ENCODE measurements at regions not wholly inside any gene's neighbourhood (a gene's known extent, or its start where the extent isn't known, plus 50 kb on each side); places are given as distances from the start of the nearest gene placed in this dataset.
"Not testable (repeated sequence)": the region's sequence is repeated elsewhere in the genome, so short reads cannot be mapped to it uniquely, and the experiment has no call there.

DNA sequence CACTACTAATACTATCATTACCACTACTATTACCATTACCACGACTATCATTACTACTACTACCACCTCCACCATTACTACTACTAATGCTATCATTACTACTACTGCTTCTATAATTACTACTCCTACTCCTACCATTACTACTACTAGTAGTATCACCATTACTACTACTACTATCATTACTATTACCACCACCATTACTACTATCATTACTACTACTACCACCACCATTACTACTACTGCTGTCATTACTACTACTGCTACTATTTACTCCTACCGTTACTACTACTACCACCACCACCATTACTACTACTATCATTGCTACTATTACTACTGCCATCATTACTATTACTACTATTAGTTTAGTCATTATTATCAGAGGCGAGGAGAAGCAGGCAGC, 140.9 kb upstream of the KCNJ15 start:
- H3K36me3 Mint-ChIP-seq, result no peaks in the 10 kb centered on the region
- no peak overlapping the region for H3K4me3 Mint-ChIP-seq
- H3K9me3 Mint-ChIP-seq, result no peaks in the 10 kb centered on the region
- H3K4me1 Mint-ChIP-seq, result peaks cover 2% of the 10 kb centered on the region
- no peak overlapping the region for H3K27ac Mint-ChIP-seq
- DNase-seq, result no peak
- H3K27me3 Mint-ChIP-seq, result peaks cover 6% of the 10 kb centered on the region

DNA sequence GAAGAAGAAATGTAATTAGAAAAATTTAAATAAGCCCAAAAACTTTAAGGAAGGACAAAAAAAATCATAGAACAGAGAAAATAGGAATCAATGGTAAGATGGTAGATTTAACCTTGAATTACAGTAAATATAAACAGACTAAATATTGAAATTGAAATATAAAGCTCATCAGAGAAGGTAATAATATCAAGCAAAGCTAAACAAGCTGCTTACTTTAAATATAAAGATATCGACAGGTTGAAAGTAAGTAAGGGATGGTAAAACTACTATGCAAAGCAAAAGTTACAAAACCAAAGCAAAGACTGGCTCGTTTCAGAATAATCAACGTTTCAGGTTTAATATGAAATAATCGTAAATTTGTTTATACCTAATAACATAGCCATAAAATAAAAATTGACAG, 137.0 kb upstream of the KCNJ15 start:
- Mint-ChIP-seq H3K27ac (no peak overlapping the region), H3K9me3 (no peaks in the 10 kb centered on the region), H3K27me3 (peaks cover 5% of the 10 kb centered on the region), H3K4me3 (no peak overlapping the region), H3K4me1 (peaks cover 2% of the 10 kb centered on the region), H3K36me3 (no peaks in the 10 kb centered on the region)
- no peak for DNase-seq

DNA sequence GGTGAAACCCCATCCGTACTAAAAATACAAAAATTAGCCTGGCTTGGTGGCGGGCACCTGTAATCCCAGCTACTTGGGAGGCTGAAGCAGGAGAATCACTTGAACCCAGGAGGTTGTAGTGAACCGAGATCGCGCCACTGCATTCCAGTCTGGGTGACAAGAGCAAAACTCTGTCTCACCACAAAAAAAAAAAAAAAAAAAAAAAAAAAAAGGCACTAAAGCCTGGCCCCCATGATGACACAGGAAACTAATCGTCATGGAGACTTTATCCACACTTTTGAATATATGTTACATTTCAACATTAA, 136.2 kb upstream of the KCNJ15 start:
- H3K27me3 Mint-ChIP-seq, H3K36me3 Mint-ChIP-seq, H3K9me3 Mint-ChIP-seq, DNase-seq, H3K4me1 Mint-ChIP-seq, H3K4me3 Mint-ChIP-seq, H3K27ac Mint-ChIP-seq: not testable (repeated sequence)

DNA sequence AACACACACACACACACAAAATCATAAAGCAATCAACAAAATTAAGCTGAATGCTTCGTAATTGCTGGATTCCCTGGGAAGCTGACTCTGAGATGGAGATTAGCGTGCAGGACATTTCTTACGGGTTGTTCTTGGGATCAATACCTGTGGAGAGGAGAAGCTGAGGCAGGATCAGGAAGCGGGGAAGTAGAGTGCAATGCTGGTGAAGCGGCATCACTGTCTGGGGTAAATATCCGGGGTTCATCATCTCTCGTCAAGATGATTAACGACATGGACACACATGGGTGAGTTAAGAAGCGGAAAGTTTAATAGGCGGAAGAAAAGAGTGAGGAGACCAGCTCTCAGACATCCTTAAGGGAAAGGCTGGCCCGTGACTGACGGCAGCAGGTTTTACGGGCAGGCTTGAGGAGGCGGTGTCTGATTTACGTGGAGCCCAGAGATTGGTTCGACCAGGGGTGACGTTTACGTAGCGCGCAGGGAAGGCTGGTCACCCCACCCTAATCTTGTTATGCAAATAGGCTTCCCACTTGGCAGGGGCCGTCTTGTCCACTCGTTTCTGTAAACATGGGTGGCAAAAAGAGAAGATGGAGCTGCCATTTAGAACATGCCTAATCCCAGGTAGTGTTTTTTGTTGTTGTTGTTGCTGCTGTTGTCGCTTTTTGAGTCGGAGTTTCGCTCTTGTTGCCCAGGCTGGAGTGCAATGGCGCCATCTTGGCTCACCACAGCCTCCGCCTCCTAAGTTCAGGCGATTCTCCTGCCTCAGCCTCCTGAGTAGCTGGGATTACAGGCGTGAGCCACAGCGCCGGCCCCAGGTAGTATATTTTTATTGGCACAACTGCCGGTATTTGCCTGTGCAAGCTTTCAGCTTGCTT, 135.6 kb upstream of the KCNJ15 start:
- peaks cover 13% of the 10 kb centered on the region for H3K27me3 Mint-ChIP-seq

DNA sequence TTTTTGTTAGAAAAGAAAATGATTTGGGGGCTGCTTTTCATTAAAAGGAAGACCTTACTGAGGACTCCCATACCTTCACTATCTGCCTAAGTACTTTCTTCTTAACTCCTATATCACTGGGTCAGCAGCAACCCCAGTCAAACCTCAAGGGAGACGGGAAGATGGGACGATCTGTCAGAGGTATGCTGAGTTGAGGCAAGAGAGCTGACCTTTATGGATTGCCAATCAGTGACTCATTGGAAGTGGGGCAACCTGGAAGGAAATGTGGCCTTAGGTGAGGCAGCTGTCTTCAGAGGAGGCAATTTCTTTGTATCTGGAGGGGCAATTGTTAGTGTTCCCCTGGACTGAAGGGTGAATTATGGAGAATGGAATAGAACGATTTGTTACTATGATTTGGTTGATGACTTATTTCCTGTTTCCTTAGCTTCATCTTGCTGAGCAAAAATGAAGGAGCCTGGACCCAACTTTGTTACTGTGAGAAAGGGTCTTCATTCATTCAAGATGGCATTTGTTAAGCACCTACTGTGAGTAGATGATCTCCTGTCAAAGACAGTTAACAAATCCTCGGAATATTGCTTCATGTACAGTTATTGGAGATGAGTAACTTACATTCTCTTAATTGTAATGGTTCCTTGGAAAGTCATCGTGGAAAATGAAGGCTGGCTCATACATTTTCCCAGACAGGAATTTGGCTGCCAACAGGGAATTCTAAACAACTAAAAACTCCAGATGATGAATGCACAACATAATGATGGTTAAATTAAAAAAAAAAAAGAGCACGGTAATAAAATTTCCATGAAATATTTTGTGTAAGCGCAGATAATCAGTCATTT, 134.7 kb upstream of the KCNJ15 start:
- Mint-ChIP-seq H3K4me3 (no peak overlapping the region), H3K27ac (no peak overlapping the region), H3K9me3 (no peaks in the 10 kb centered on the region), H3K36me3 (no peaks in the 10 kb centered on the region), H3K27me3 (peaks cover 13% of the 10 kb centered on the region), H3K4me1 (no peaks in the 10 kb centered on the region)
- DNase-seq, result no peak

More for the DNA sequence above, 135.6 kb upstream of the KCNJ15 start:
- Mint-ChIP-seq H3K4me1 (no peaks in the 10 kb centered on the region), H3K9me3 (no peaks in the 10 kb centered on the region), H3K36me3 (no peaks in the 10 kb centered on the region), H3K27ac (no peak overlapping the region), H3K4me3 (no peak overlapping the region)
- no peak for DNase-seq

DNA sequence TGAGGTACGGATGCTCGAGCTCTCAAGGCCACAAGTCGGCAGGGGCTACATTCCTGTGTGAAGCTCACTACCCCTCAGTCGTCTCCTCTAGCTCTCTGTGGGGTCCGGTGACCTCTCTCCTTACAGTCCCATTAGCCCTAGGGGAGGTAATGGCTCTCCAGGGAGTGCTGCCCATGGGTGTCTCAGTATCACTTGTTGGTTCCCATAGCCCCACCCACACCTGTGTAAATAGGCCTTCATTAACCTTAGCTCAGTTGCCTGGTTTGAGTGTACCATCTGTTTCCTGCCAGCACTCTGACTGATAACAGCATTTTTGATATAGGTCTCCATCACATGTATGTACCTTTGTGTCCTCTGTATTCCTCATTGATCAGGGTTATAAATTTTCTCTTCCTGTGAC, 133.2 kb upstream of the KCNJ15 start:
- DNase-seq, result no peak
- Mint-ChIP-seq H3K4me1 (no peaks in the 10 kb centered on the region), H3K4me3 (no peak overlapping the region), H3K9me3 (no peaks in the 10 kb centered on the region), H3K27me3 (peaks cover 13% of the 10 kb centered on the region), H3K27ac (no peak overlapping the region), H3K36me3 (no peaks in the 10 kb centered on the region)

DNA sequence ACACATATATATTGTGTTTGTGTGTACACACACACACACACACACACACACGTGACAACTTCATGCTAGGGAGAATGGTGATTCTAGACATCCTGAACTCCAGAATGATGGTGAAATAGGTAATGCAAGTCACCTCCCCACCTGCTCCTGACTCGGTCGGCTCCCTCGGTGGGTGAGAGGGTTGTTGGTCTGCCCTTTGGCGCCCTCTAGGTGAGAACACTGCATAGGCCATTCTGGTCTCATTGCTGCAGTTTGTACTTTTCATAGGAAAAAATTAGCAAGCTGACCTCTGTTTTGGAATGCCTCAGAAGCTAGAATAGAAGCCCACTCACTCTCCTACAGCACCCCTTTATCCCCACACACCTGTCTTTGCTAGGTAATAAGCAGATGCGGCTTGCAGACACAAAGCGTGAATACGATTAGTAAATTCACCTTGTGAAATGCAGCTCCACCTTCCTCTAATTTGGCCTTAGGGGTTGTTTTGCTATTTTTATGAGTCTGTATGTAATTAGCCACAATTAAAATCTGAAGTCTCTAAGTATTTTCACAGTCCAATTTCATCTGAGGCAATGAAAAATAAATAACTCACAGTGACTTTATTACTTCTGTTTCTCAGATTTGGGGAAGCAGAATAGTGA, 130.0 kb upstream of the KCNJ15 start:
- Mint-ChIP-seq H3K36me3 (no peaks in the 10 kb centered on the region), H3K27me3 (peaks cover 16% of the 10 kb centered on the region), H3K4me3 (no peak overlapping the region), H3K9me3 (no peaks in the 10 kb centered on the region), H3K4me1 (no peaks in the 10 kb centered on the region), H3K27ac (no peak overlapping the region)
- DNase-seq, result peak; percentile 54

DNA sequence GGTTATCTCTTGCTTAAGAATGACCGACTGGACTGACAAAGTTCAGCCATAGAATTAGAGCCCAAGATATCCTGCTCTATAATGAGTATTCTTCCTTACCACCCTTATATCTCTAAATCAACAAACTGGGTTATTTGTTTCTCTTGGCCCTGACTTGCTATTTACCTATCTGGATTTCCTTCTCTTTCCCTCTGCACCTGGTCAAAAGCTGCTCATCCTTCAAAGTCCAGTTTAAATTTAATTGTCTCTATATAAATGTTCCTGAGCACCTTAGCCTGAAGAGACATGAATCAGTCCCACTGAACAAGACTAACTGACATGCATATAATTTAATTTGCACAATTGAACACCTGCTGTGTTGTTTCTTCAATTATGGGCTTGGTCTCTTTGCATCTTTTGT, 127.1 kb upstream of the KCNJ15 start:
- H3K4me3 Mint-ChIP-seq, result no peak overlapping the region

DNA sequence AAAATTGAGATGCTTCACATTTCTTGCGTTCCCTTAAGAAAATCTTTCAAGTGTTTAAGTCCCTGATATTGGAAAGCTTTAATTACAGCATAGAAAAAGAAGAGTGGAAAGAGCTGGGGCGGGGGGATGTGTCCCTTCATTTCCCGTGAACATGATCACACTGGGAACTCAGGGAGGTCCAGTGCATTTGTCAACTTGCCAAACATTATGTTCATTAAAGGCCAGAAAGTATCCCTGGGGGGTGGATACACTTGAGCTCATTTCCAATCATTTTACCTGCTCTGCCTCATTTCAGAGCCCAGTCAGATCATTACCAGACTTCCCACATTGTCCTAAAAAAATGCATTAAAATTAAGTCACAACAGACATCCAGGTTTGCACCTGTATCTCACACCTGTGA, 123.6 kb upstream of the KCNJ15 start:
- H3K36me3 Mint-ChIP-seq, result no peaks in the 10 kb centered on the region
- DNase-seq, result no peak
- H3K27me3 Mint-ChIP-seq, result peaks cover 26% of the 10 kb centered on the region
- no peak overlapping the region for H3K4me3 Mint-ChIP-seq
- H3K9me3 Mint-ChIP-seq, result no peaks in the 10 kb centered on the region
- H3K4me1 Mint-ChIP-seq, result no peaks in the 10 kb centered on the region
- H3K27ac Mint-ChIP-seq, result no peak overlapping the region

More for the DNA sequence above, 127.1 kb upstream of the KCNJ15 start:
- no peak overlapping the region for H3K27ac Mint-ChIP-seq
- peaks cover 33% of the 10 kb centered on the region for H3K27me3 Mint-ChIP-seq
- H3K9me3 Mint-ChIP-seq, result no peaks in the 10 kb centered on the region
- H3K4me1 Mint-ChIP-seq, result no peaks in the 10 kb centered on the region
- no peaks in the 10 kb centered on the region for H3K36me3 Mint-ChIP-seq
- DNase-seq, result no peak

DNA sequence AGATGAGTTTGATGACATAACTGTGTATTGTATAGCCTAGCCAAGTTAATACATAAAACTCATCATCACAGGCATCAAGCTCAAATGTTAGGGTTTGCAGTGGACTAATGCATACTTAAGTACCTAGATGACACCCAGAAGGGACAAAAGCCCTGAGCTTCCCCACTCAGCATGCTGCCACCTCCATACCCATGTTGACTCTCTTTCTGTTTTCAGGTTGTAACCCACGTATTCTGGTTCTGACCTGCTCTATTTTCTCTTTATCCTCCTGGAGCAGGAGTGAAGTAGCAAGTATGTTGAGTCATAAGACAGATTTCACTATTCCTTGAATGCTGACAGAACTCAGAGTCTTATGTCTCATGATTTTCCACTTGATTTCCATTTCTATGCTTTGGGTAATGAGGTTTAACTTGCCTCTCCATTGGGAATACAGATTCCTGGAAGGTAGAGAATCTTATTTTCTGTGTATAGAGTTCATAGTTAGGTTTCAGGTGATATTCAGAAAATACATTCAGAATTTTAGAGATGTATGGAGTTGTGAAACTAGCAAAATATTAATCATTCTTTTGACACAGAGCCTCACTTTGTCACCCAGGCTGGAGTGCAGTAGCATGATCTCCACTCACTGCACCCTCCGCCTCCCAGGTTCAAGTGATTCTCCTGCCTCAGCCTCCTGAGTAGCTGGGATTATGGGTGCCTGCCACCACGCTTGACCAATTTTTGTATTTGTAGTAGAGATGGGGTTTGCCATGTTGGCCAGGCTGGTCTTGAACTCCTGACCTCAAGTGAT, 122.5 kb upstream of the KCNJ15 start:
- peaks cover 29% of the 10 kb centered on the region for H3K27me3 Mint-ChIP-seq
- H3K9me3 Mint-ChIP-seq, result no peaks in the 10 kb centered on the region
- H3K36me3 Mint-ChIP-seq, result no peaks in the 10 kb centered on the region
- DNase-seq, result no peak
- no peaks in the 10 kb centered on the region for H3K4me1 Mint-ChIP-seq
- no peak overlapping the region for H3K27ac Mint-ChIP-seq
- H3K4me3 Mint-ChIP-seq, result no peak overlapping the region

DNA sequence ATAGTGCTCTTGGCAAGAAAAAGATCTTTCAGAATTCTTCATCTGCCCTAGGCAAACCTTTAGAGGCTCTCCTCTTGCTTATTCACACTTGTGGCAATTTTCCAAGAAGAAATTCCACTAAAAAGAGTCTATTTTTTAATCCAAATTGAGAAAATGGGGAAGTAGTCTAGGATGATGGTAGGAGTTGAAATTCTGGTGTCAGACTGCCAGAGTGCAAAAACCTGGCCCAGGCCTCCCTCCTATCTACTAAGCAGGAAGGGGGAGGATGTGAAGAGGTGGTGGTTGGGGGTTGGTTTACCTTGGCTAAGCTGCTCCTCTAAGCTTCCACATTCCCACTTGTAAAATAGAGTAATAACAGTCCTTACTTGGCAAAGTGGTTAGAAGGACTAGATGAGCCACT, 120.6 kb upstream of the KCNJ15 start:
- Mint-ChIP-seq H3K9me3 (no peaks in the 10 kb centered on the region), H3K27ac (no peak overlapping the region), H3K36me3 (no peaks in the 10 kb centered on the region), H3K27me3 (peaks cover 21% of the 10 kb centered on the region), H3K4me1 (no peaks in the 10 kb centered on the region), H3K4me3 (no peak overlapping the region)
- DNase-seq, result no peak

DNA sequence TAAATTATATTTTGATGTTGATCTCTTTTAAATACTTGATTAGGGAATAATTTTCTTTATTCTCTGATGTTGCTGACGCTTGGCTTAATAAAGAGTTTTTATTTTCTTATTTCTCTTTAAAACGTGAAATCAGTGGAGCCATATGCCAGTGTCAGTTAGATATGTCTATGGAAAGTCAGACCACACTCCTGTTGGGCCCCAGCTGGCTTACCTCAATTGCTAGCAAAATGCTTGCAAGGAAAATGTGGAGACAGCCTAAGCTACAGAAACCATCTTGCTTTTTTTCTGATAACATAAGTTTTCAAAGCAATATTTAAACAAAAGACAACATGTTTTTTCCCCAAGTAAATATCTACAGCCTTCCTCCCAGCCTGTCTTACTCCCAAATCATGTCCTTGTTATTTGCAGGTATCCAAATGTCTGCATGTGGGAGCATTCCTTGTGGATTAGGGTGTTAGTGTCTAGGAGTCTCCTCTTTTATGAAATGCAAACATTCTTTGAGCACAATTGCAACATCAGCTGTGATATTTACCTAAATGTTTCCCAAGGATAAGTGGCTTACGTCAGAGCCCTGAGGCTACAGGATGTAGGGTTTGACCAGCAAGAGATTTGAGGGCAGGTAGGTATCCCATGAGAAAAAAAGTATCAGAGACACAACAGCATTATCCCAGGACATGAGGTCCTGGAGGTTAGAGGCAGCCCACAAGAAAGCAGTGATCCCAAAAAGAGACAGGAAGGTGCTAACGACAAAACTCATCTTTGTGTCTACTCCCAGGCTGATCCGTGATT, 117.2 kb upstream of the KCNJ15 start:
- Mint-ChIP-seq H3K27ac (no peak overlapping the region), H3K4me1 (no peaks in the 10 kb centered on the region), H3K36me3 (no peaks in the 10 kb centered on the region), H3K9me3 (peaks cover 4% of the 10 kb centered on the region), H3K4me3 (no peak overlapping the region), H3K27me3 (peaks cover 25% of the 10 kb centered on the region)
- DNase-seq, result no peak

DNA sequence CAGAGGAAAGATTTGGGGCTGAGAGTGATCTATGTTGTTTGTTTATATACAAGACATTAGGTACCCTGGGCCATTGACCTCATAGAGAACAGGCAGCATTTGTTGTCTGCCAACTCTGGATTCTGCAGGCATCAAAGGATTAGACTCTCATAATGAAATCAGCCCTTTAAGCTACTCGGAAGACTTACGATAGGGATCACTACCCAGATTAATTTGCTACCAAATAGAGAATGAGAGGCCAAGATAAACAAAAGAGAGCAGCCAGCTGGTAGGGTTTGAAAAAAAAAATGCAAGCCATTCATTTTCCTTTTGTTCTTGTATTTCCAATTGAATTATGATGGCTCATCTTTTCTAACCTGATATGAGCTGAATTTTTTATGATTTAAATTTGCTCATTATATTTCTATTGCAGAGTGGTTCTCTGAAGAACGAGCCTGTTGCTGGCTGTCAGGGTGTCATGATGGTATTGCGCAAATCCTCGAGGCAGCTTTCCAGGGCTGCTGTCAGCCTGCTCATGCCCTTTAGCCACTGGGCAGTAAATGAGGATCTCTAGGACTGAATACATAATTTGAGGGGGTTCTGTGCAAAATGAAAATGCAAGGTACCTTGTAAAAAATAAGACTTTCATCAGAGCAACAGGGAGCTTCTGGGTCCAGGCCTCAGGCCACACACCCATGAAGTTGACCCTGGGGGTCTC, 116.4 kb upstream of the KCNJ15 start:
- H3K36me3 Mint-ChIP-seq, result no peaks in the 10 kb centered on the region
- DNase-seq, result no peak

DNA sequence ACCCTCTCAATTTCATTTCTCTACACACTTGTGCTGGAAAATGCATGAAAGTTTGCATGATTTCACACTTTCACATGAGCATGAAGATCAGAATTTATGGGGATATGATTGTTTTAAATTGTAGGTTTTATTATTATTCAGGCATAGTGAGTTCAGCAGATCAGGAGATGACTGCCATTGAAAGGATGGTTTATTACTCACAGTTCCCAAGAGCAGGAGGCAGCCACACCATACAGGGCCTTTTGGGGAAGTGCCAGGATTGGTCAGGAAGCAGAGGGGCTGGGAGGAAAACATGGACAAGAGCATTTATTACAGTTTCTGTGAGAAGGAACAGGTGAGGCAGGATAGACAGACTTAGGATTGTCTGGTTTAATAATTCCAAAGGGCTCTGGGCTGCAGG, 114.6 kb upstream of the KCNJ15 start:
- peaks cover 11% of the 10 kb centered on the region for H3K9me3 Mint-ChIP-seq
- no peak overlapping the region for H3K27ac Mint-ChIP-seq
- no peak overlapping the region for H3K4me3 Mint-ChIP-seq
- DNase-seq, result no peak
- H3K36me3 Mint-ChIP-seq, result no peaks in the 10 kb centered on the region
- H3K4me1 Mint-ChIP-seq, result no peaks in the 10 kb centered on the region
- H3K27me3 Mint-ChIP-seq, result peaks cover 30% of the 10 kb centered on the region

More for the DNA sequence above, 116.4 kb upstream of the KCNJ15 start:
- H3K27ac Mint-ChIP-seq, result peak overlapping the region; percentile 22
- H3K4me1 Mint-ChIP-seq, result no peaks in the 10 kb centered on the region
- H3K4me3 Mint-ChIP-seq, result no peak overlapping the region
- H3K9me3 Mint-ChIP-seq, result peaks cover 8% of the 10 kb centered on the region
- H3K27me3 Mint-ChIP-seq, result peaks cover 25% of the 10 kb centered on the region
